BJ (cell line): ENCODE measurements at regions not wholly inside any gene's neighbourhood (a gene's known extent, or its start where the extent isn't known, plus 50 kb on each side); places are given as distances from the start of the nearest gene placed in this dataset.

Experiments
- CTCF ChIA-PET: fragments of 350-600 bp; formaldehyde crosslinking; extraction: SDS; loops from one replicate; lab custom pipeline; 2021; ENCODE audit warnings: antibody characterized with exemption, inconsistent platforms; lab: Yijun Ruan, JAX
- POLR2A ChIA-PET: fragments of 300-600 bp; sonication (Branson Sonifier 250); formaldehyde crosslinking; extraction: SDS; loops from one replicate; lab custom pipeline; 2021; ENCODE audit warnings: antibody characterized with exemption; lab: Charles Lee
- DNase-seq: peaks from one replicate; pipeline ENCODE4 v3.0.0-alpha.2; 2011; ENCODE audit warnings: low read depth
- H3K27me3 ChIP-seq: 2 replicates; pipeline ENCODE4 v1.6.0; 2011; ENCODE audit warnings: low read length; ENCODE audit not compliant: control insufficient read depth, insufficient read depth
- H3K36me3 ChIP-seq: 2 replicates; pipeline ENCODE4 v1.5.1; 2011; ENCODE audit warnings: low read length; ENCODE audit not compliant: control insufficient read depth, insufficient read depth
- H3K4me3 ChIP-seq: 2 replicates; pipeline ENCODE4 v1.5.1; 2011; ENCODE audit warnings: low read depth, mild to moderate bottlenecking, control low read depth, low read length
- TF ChIP-seq, protein P1 (sequence below): IDR thresholded peaks from 2 replicates; pipeline ENCODE4 v1.5.1; 2011; ENCODE audit warnings: low read depth, mild to moderate bottlenecking, control low read depth, inconsistent platforms, low read length, moderate library complexity; ENCODE audit not compliant: insufficient read depth

DNA sequence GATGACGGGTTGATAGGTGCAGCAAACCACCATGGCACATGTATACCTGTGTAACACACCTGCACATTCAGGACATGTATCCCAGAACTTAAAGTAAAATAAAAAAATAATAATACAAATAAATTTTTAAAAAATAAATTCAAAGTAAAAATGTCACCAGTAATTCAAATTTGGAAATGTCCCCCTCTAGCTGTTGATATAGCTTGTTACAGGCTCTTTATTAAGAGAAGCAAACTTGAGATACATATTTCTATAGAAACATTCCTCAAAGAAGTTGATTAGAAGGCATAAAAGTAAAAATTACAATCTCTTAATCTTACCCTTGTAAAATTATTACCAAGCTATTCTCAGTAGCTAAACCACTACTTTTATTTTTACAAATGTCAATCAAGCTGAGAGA, 1397.0 kb downstream of the FAM133A start:
- DNase-seq, result no peak
- TF ChIP-seq, protein P1, sequence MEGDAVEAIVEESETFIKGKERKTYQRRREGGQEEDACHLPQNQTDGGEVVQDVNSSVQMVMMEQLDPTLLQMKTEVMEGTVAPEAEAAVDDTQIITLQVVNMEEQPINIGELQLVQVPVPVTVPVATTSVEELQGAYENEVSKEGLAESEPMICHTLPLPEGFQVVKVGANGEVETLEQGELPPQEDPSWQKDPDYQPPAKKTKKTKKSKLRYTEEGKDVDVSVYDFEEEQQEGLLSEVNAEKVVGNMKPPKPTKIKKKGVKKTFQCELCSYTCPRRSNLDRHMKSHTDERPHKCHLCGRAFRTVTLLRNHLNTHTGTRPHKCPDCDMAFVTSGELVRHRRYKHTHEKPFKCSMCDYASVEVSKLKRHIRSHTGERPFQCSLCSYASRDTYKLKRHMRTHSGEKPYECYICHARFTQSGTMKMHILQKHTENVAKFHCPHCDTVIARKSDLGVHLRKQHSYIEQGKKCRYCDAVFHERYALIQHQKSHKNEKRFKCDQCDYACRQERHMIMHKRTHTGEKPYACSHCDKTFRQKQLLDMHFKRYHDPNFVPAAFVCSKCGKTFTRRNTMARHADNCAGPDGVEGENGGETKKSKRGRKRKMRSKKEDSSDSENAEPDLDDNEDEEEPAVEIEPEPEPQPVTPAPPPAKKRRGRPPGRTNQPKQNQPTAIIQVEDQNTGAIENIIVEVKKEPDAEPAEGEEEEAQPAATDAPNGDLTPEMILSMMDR, result no peak
- Histone ChIP-seq H3K4me3 (no peak overlapping the region), H3K27me3 (no peaks in the 10 kb centered on the region), H3K36me3 (no peaks in the 10 kb centered on the region)
- ChIA-PET CTCF (interaction anchor here (1.1 to 1.2 kb wide), 2 partner anchors 12 to 689 kb away, joined by 3 read pairs; no protein-coding TSS in a partner anchor), POLR2A (no interaction called here)

DNA sequence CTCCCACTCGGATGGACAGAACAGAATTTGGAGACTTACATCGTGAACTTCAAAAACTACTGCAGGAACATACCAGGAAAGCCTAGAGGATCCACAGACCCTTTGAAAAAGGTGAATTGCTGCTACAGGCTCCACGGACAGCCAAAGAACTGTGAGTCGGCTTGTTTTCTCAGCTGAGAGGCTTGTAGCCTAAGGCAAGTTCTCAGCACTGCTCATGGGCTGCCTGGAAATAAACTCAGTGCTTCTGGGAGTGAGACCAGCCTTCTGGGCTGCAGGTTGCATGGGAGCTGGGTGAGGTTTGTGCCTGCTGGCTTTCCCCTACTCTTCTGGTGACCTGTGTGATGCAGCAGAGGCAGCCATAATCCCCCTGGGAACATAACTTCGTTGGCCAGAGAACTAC, 1397.6 kb downstream of the FAM133A start:
- no peaks in the 10 kb centered on the region for H3K36me3 ChIP-seq
- no peak for DNase-seq
- TF ChIP-seq, protein P1, result no peak
- ChIA-PET POLR2A (no interaction called here), CTCF (interaction anchor here (1.1 to 1.2 kb wide), 2 partner anchors 12 to 689 kb away, joined by 3 read pairs; no protein-coding TSS in a partner anchor)
- no peak overlapping the region for H3K4me3 ChIP-seq
- no peaks in the 10 kb centered on the region for H3K27me3 ChIP-seq

DNA sequence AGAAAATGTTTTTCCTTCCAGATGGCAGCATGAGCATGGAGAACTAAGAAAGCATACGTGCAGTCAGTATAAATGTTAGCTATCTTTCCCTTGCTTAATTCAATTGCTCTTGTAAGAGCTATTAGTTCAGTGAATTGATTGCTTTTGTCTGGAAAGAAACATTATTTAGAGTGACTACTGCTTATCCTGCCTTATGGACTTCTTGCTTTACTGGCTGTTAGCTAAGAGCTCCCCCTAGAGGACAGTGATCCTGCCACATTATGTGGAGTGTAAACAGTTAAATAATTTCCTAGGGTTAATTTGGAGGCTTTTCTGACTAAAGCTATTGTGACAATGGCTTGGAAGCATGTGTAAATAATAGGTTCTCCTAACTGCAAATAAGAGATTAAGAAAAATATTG, 1402.4 kb downstream of the FAM133A start:
- ChIA-PET CTCF (interaction anchor here (0.8 to 2.3 kb wide), 4 partner anchors 9 to 246 kb away, joined by 3 to 7 read pairs (median 4); no protein-coding TSS in a partner anchor), POLR2A (no interaction called here)
- no peak for DNase-seq
- Histone ChIP-seq H3K4me3 (no peak overlapping the region), H3K36me3 (no peaks in the 10 kb centered on the region), H3K27me3 (no peaks in the 10 kb centered on the region)
- TF ChIP-seq, protein P1, result peak; percentile 58

DNA sequence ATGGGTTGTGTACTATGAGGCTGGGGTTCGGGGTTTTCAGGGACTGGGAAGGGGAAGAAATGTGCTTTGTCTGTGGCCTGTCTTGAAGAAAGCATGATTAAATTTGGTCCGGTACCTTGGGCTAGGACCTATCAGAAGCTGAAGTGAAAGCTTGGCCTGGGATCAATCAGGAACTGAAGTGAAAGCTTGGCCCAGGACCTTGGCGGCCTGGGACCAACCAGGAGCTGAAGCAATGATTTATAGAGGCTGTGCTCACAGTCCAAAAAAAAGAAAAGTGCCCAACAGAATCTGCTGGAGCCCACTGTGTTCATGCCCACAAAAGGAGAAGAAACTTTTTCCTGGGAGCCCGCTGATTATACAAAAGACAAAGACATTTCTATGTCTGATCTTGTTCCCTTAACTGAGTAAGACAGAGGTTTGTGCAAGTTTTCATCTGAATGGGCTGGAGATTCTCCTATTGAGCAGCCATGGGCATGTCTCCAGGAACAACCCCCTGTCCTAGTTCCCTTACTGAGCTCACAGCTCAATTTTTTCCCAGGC, 1427.9 kb downstream of the FAM133A start:
- ChIA-PET CTCF (no interaction called here), POLR2A (no interaction called here)
- Histone ChIP-seq H3K4me3 (no peak overlapping the region), H3K27me3 (no peaks in the 10 kb centered on the region), H3K36me3 (no peaks in the 10 kb centered on the region)
- TF ChIP-seq, protein P1, result no peak
- DNase-seq, result no peak

DNA sequence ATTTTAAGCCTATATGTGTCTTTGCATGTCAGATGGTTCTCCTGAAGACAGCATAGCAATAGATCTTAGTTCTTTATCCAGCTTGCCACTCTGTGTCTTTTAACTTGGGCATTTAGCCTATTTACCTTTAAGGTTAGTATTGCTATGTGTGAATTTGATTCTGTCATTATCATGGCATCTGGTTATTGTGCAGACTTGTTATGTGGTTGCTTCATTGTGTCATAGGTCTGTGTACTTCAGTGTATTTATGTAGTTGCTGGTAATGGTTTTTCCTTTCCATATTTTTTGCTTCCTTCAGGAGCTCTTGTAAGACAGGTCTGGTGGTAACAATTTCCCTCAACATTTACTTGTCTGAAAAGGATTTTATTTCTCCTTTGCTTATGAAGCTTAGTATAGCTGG, 1443.5 kb downstream of the FAM133A start:
- Histone ChIP-seq H3K27me3 (no peaks in the 10 kb centered on the region), H3K36me3 (no peaks in the 10 kb centered on the region), H3K4me3 (no peak overlapping the region)
- CTCF ChIA-PET, result no interaction called here
- DNase-seq, result no peak
- TF ChIP-seq, protein P1, result no peak
- POLR2A ChIA-PET, result no interaction called here
